ENCODE measurements at regions not wholly inside any gene's neighbourhood (a gene's known extent, or its start where the extent isn't known, plus 50 kb on each side); places are given as distances from the start of the nearest gene placed in this dataset.
"Not testable (repeated sequence)": the region's sequence is repeated elsewhere in the genome, so short reads cannot be mapped to it uniquely, and the experiment has no call there.

GRCh38 chr1:29387210-29387609 is 150.9 kb downstream of the PTPRU start:
- Histone ChIP-seq H3K27ac (no peak overlapping the region), H3K27me3 (no peaks in the 10 kb centered on the region), H3K9me3 (no peaks in the 10 kb centered on the region), H3K4me1 (ENCODE audit: insufficient read depth) (no peaks in the 10 kb centered on the region), H3K36me3 (no peaks in the 10 kb centered on the region), H3K4me3 (no peak overlapping the region)
- no peak for TF ChIP-seq POLR2A (IDR thresholded peaks at IDR 0.05)
- TF ChIP-seq EP300 (IDR thresholded peaks at IDR 0.05): no peak
- no peak for TF ChIP-seq CTCF (IDR thresholded peaks at IDR 0.05)
- WGBS, 3 donors: 68 to 82% (median 78%) methylated on average over 3 of the region's 3 CpGs
- DNase-seq: no peak
- intact Hi-C loops (cut with DNase I): no loop called here

GRCh38 chr1:29386453-29386852 is 150.1 kb downstream of the PTPRU start:
- H3K36me3 ChIP-seq; H3K4me1 ChIP-seq (ENCODE audit: insufficient read depth): not testable (repeated sequence)
- 48 to 100% (median 92%) methylated on average over 1 of the region's 1 CpG for whole genome bisulfite sequencing, 3 donors

GRCh38 chr1:29385966-29386365 is 149.6 kb downstream of the PTPRU start:
- TF ChIP-seq CTCF (IDR thresholded peaks at IDR 0.05) (no peak), POLR2A (IDR thresholded peaks at IDR 0.05) (no peak), EP300 (IDR thresholded peaks at IDR 0.05) (no peak)
- no peaks in the 10 kb centered on the region for H3K9me3 ChIP-seq
- no peaks in the 10 kb centered on the region for H3K4me1 ChIP-seq (ENCODE audit: insufficient read depth)
- intact Hi-C loops (cut with DNase I): no loop called here
- no peak overlapping the region for H3K4me3 ChIP-seq
- H3K27ac ChIP-seq: no peak overlapping the region
- H3K27me3 ChIP-seq: no peaks in the 10 kb centered on the region
- 22 to 40% (median 30%) methylated on average over 5 of the region's 5 CpGs for WGBS, 3 donors
- H3K36me3 ChIP-seq: no peaks in the 10 kb centered on the region
- no peak for DNase-seq

More at GRCh38 chr1:29386453-29386852, 150.1 kb downstream of the PTPRU start:
- H3K9me3 ChIP-seq; DNase-seq; H3K27ac ChIP-seq; intact Hi-C loops (cut with DNase I); H3K27me3 ChIP-seq; H3K4me3 ChIP-seq: not testable (repeated sequence)

- Histone ChIP-seq H3K27me3 (no peaks in the 10 kb centered on the region), H3K9me3 (no peaks in the 10 kb centered on the region), H3K36me3 (no peaks in the 10 kb centered on the region), H3K27ac (no peak overlapping the region), H3K4me3 (no peak overlapping the region), H3K4me1 (ENCODE audit: insufficient read depth) (no peaks in the 10 kb centered on the region)
- 78 to 82% (median 81%) methylated on average over 9 of the region's 9 CpGs for WGBS, 3 donors
- intact Hi-C loops (cut with DNase I): no loop called here
- no peak for TF ChIP-seq POLR2A (IDR thresholded peaks at IDR 0.05)
- no peak for TF ChIP-seq CTCF (IDR thresholded peaks at IDR 0.05)
- no peak for TF ChIP-seq EP300 (IDR thresholded peaks at IDR 0.05)
- no peak for DNase-seq
Observed at GRCh38 chr1:29384496-29385015, 148.2 kb downstream of the PTPRU start.

GRCh38 chr1:29383746-29384371 is 147.5 kb downstream of the PTPRU start:
- DNase-seq: no peak
- Histone ChIP-seq H3K9me3 (no peaks in the 10 kb centered on the region), H3K36me3 (no peaks in the 10 kb centered on the region), H3K27me3 (no peaks in the 10 kb centered on the region), H3K4me1 (ENCODE audit: insufficient read depth) (no peaks in the 10 kb centered on the region), H3K4me3 (no peak overlapping the region), H3K27ac (no peak overlapping the region)
- 12 to 17% (median 13%) methylated on average over 7 of the region's 7 CpGs for WGBS, 3 donors
- intact Hi-C loops (cut with DNase I): no loop called here
- TF ChIP-seq CTCF (IDR thresholded peaks at IDR 0.05): no peak
- TF ChIP-seq EP300 (IDR thresholded peaks at IDR 0.05): no peak
- no peak for TF ChIP-seq POLR2A (IDR thresholded peaks at IDR 0.05)

Data from ovary (tissue), 7 donors.